Osteoblast (primary cell): ENCODE measurements at regions not wholly inside any gene's neighbourhood (a gene's known extent, or its start where the extent isn't known, plus 50 kb on each side); places are given as distances from the start of the nearest gene placed in this dataset.
"Not testable (repeated sequence)": the region's sequence is repeated elsewhere in the genome, so short reads cannot be mapped to it uniquely, and the experiment has no call there.

ENCODE experiments used
- DNase-seq: peaks from one replicate; pipeline ENCODE4 v3.0.0; 2011; ENCODE audit warnings: low spot score, mixed read lengths; ENCODE audit not compliant: insufficient read length; ENCODE audit errors: missing footprints
- H2AFZ ChIP-seq: 2 replicates; pipeline ENCODE4 v1.6.0; 2011; ENCODE audit warnings: mild to moderate bottlenecking, low read length
- H3K27ac ChIP-seq: 2 replicates; pipeline ENCODE4 v1.5.1; 2011; ENCODE audit warnings: mild to moderate bottlenecking, low read depth, low read length, moderate library complexity
- H3K27me3 ChIP-seq: 2 replicates; pipeline ENCODE4 v1.6.0; 2012; ENCODE audit warnings: mild to moderate bottlenecking, control low read depth, inconsistent platforms, low read length, moderate library complexity; ENCODE audit not compliant: insufficient read depth
- H3K36me3 ChIP-seq: 2 replicates; pipeline ENCODE4 v1.5.1; 2011; ENCODE audit warnings: mild to moderate bottlenecking, low read length, control low read depth, moderate library complexity; ENCODE audit not compliant: insufficient read depth
- H3K4me1 ChIP-seq: 2 replicates; pipeline ENCODE4 v1.5.1; 2011; ENCODE audit warnings: mild to moderate bottlenecking, low read length, control low read depth, moderate library complexity; ENCODE audit not compliant: insufficient read depth
- H3K4me2 ChIP-seq: 2 replicates; pipeline ENCODE4 v1.6.0; 2011; ENCODE audit warnings: mild to moderate bottlenecking, low read length; ENCODE audit not compliant: insufficient read depth
- H3K4me3 ChIP-seq: fragments of 200-600 bp; sonication (generic); 3 replicates; pipeline ENCODE4 v1.5.1; 2012; ENCODE audit warnings: mild to moderate bottlenecking, low read length, inconsistent platforms; ENCODE audit not compliant: insufficient read depth
- H3K79me2 ChIP-seq: 2 replicates; pipeline ENCODE4 v1.6.0; 2012; ENCODE audit warnings: mild to moderate bottlenecking, low read length, control low read depth, inconsistent platforms; ENCODE audit not compliant: insufficient read depth
- H3K9me3 ChIP-seq: 2 replicates; pipeline ENCODE4 v1.5.1; 2011; ENCODE audit warnings: low read depth, low read length, control low read depth
- H4K20me1 ChIP-seq: 2 replicates; pipeline ENCODE4 v1.6.0; 2012; ENCODE audit warnings: mild to moderate bottlenecking, low read length, control low read depth; ENCODE audit not compliant: insufficient read depth
- CTCF ChIP-seq: IDR thresholded peaks from 2 replicates; pipeline ENCODE4 v1.5.1; 2011; ENCODE audit warnings: mild to moderate bottlenecking, low read depth, low read length, moderate library complexity; ENCODE audit errors: extremely low read depth

GRCh38 chr21:33994373-33994772 lies 78.8 kb upstream of the ATP5PO start:
- Histone ChIP-seq H3K4me1 (no peaks in the 10 kb centered on the region), H3K36me3 (no peaks in the 10 kb centered on the region), H3K9me3 (no peaks in the 10 kb centered on the region), H3K4me3 (no peak overlapping the region), H3K27me3 (peaks cover 3% of the 10 kb centered on the region), H3K79me2 (no peaks in the 10 kb centered on the region), H2AFZ (peak overlapping the region; percentile 85), H4K20me1 (no peaks in the 10 kb centered on the region), H3K27ac (no peak overlapping the region), H3K4me2 (no peak overlapping the region)
- no peak for DNase-seq
- no peak for TF ChIP-seq CTCF

- no peak overlapping the region for H3K4me3 ChIP-seq
Observed at GRCh38 chr21:33993286-33994231, 78.0 kb upstream of the ATP5PO start.

GRCh38 chr21:33992412-33992811 lies 76.8 kb upstream of the ATP5PO start:
- not testable (repeated sequence) for DNase-seq, H3K9me3 ChIP-seq, H3K4me2 ChIP-seq, H3K27ac ChIP-seq, H3K4me3 ChIP-seq, H3K36me3 ChIP-seq, H3K79me2 ChIP-seq, H2AFZ ChIP-seq, H4K20me1 ChIP-seq, H3K4me1 ChIP-seq, H3K27me3 ChIP-seq

More at GRCh38 chr21:33993286-33994231, 78.0 kb upstream of the ATP5PO start:
- Histone ChIP-seq H3K4me2 (no peak overlapping the region), H3K36me3 (no peaks in the 10 kb centered on the region), H3K27me3 (peaks cover 3% of the 10 kb centered on the region), H3K9me3 (no peaks in the 10 kb centered on the region), H3K4me1 (no peaks in the 10 kb centered on the region), H3K79me2 (no peaks in the 10 kb centered on the region), H3K27ac (no peak overlapping the region), H4K20me1 (no peaks in the 10 kb centered on the region), H2AFZ (peak overlapping the region; percentile 85)
- DNase-seq, result no peak
- TF ChIP-seq CTCF, result no peak

GRCh38 chr21:33991133-33991532 lies 75.5 kb upstream of the ATP5PO start:
- Histone ChIP-seq H3K79me2 (no peaks in the 10 kb centered on the region), H3K4me3 (no peak overlapping the region), H3K4me2 (no peak overlapping the region), H4K20me1 (no peaks in the 10 kb centered on the region), H2AFZ (no peak overlapping the region), H3K36me3 (no peaks in the 10 kb centered on the region), H3K27me3 (peaks cover 9% of the 10 kb centered on the region), H3K9me3 (no peaks in the 10 kb centered on the region), H3K4me1 (no peaks in the 10 kb centered on the region), H3K27ac (no peak overlapping the region)
- no peak for TF ChIP-seq CTCF
- peak; percentile 72 for DNase-seq
